ENCODE measurements at regions not wholly inside any gene's neighbourhood (a gene's known extent, or its start where the extent isn't known, plus 50 kb on each side); places are given as distances from the start of the nearest gene placed in this dataset.
"Not testable (repeated sequence)": the region's sequence is repeated elsewhere in the genome, so short reads cannot be mapped to it uniquely, and the experiment has no call there.

GRCh38 chr5:50898966-50899365, 232.5 kb downstream of the PARP8 start:
- Histone ChIP-seq H2AFZ (ENCODE audit: low read depth) (no peak overlapping the region), H3K4me3 (IDR thresholded peaks at IDR 0.05; ENCODE audit: insufficient read depth, low read depth, low read length) (no peak overlapping the region), H3K4me1 (ENCODE audit: low read depth, poor library complexity, severe bottlenecking) (no peaks in the 10 kb centered on the region), H3K79me2 (ENCODE audit: insufficient read depth, low read depth) (no peaks in the 10 kb centered on the region), H3K9ac (no peak overlapping the region), H3K36me3 (ENCODE audit: insufficient read depth) (no peaks in the 10 kb centered on the region), H4K20me1 (ENCODE audit: insufficient read depth) (no peaks in the 10 kb centered on the region), H3K27ac (no peak overlapping the region), H3K4me2 (no peak overlapping the region), H3K27me3 (ENCODE audit: insufficient read depth, low read depth) (no peaks in the 10 kb centered on the region)
- no peak for TF ChIP-seq CTCF (conservative IDR thresholded peaks at IDR 0.05; ENCODE audit: low read depth, low read length)

- no peaks in the 10 kb centered on the region for H3K4me1 ChIP-seq (ENCODE audit: low read depth, poor library complexity, severe bottlenecking)
- TF ChIP-seq CTCF (conservative IDR thresholded peaks at IDR 0.05; ENCODE audit: low read depth, low read length), result no peak
- no peak overlapping the region for H3K9ac ChIP-seq
- no peak overlapping the region for H3K4me3 ChIP-seq (IDR thresholded peaks at IDR 0.05; ENCODE audit: insufficient read depth, low read depth, low read length)
- H4K20me1 ChIP-seq (ENCODE audit: insufficient read depth), result no peaks in the 10 kb centered on the region
- H2AFZ ChIP-seq (ENCODE audit: low read depth), result no peak overlapping the region
- no peak overlapping the region for H3K4me2 ChIP-seq
- no peaks in the 10 kb centered on the region for H3K79me2 ChIP-seq (ENCODE audit: insufficient read depth, low read depth)
- no peaks in the 10 kb centered on the region for H3K36me3 ChIP-seq (ENCODE audit: insufficient read depth)
- no peak overlapping the region for H3K27ac ChIP-seq
- no peaks in the 10 kb centered on the region for H3K27me3 ChIP-seq (ENCODE audit: insufficient read depth, low read depth)
Measured at GRCh38 chr5:50900952-50901510, 234.6 kb downstream of the PARP8 start.

GRCh38 chr5:50903651-50904050, 237.2 kb downstream of the PARP8 start:
- no peak for TF ChIP-seq CTCF (conservative IDR thresholded peaks at IDR 0.05; ENCODE audit: low read depth, low read length)
- Histone ChIP-seq H4K20me1 (ENCODE audit: insufficient read depth) (no peaks in the 10 kb centered on the region), H3K4me3 (IDR thresholded peaks at IDR 0.05; ENCODE audit: insufficient read depth, low read depth, low read length) (no peak overlapping the region), H3K27me3 (ENCODE audit: insufficient read depth, low read depth) (no peaks in the 10 kb centered on the region), H3K4me2 (no peak overlapping the region), H3K27ac (no peak overlapping the region), H2AFZ (ENCODE audit: low read depth) (no peak overlapping the region), H3K36me3 (ENCODE audit: insufficient read depth) (no peaks in the 10 kb centered on the region), H3K4me1 (ENCODE audit: low read depth, poor library complexity, severe bottlenecking) (no peaks in the 10 kb centered on the region), H3K9ac (no peak overlapping the region), H3K79me2 (ENCODE audit: insufficient read depth, low read depth) (no peaks in the 10 kb centered on the region)

GRCh38 chr5:50905996-50906570, 239.6 kb downstream of the PARP8 start:
- no peak overlapping the region for H3K27ac ChIP-seq
- H3K9ac ChIP-seq, result no peak overlapping the region
- H3K4me2 ChIP-seq, result no peak overlapping the region
- H2AFZ ChIP-seq (ENCODE audit: low read depth), result no peak overlapping the region
- no peak overlapping the region for H3K4me3 ChIP-seq (IDR thresholded peaks at IDR 0.05; ENCODE audit: insufficient read depth, low read depth, low read length)
- H3K27me3 ChIP-seq (ENCODE audit: insufficient read depth, low read depth), result no peaks in the 10 kb centered on the region
- H3K79me2 ChIP-seq (ENCODE audit: insufficient read depth, low read depth), result no peaks in the 10 kb centered on the region
- no peaks in the 10 kb centered on the region; the same call in 1 of the 2 replicates for H3K36me3 ChIP-seq (ENCODE audit: insufficient read depth)
- no peak for TF ChIP-seq CTCF (conservative IDR thresholded peaks at IDR 0.05; ENCODE audit: low read depth, low read length)
- no peaks in the 10 kb centered on the region for H4K20me1 ChIP-seq (ENCODE audit: insufficient read depth)
- no peaks in the 10 kb centered on the region for H3K4me1 ChIP-seq (ENCODE audit: low read depth, poor library complexity, severe bottlenecking)

- not testable (repeated sequence) for H2AFZ ChIP-seq (ENCODE audit: low read depth); H3K36me3 ChIP-seq (ENCODE audit: insufficient read depth); H4K20me1 ChIP-seq (ENCODE audit: insufficient read depth); H3K4me1 ChIP-seq (ENCODE audit: low read depth, poor library complexity, severe bottlenecking); H3K79me2 ChIP-seq (ENCODE audit: insufficient read depth, low read depth); H3K4me2 ChIP-seq; H3K27me3 ChIP-seq (ENCODE audit: insufficient read depth, low read depth); H3K4me3 ChIP-seq (IDR thresholded peaks at IDR 0.05; ENCODE audit: insufficient read depth, low read depth, low read length); H3K9ac ChIP-seq; H3K27ac ChIP-seq
Measured at GRCh38 chr5:50920160-50920559, 253.7 kb downstream of the PARP8 start.

Data from KMS-11 (cell line).